Upper lobe of left lung (tissue), 6 donors: ENCODE measurements at regions not wholly inside any gene's neighbourhood (a gene's known extent, or its start where the extent isn't known, plus 50 kb on each side); places are given as distances from the start of the nearest gene placed in this dataset.

Experiments used
- ATAC-seq, 2 donors: fragments of 200-7000 bp; cut with Tn5 transposase; one replicate each; pipeline ENCODE4 v1.9.1; 2022; ENCODE audit warnings: mild to moderate bottlenecking in 2 of 2, moderate library complexity in 2 of 2; ENCODE audit not compliant: low FRiP score in 2 of 2
- DNase-seq, 2 donors: peaks; one replicate each; pipeline ENCODE4 v3.0.0-alpha.2; 2019 to 2020
- H3K27ac ChIP-seq, 4 donors: fragments of 200-600 bp; sonication (generic); one replicate each; pipeline ENCODE4 v1.5.1; 2016 to 2019
- H3K27me3 ChIP-seq, 4 donors: fragments of 200-600 bp; sonication (generic); one replicate each; pipeline ENCODE4 v1.5.1; 2017 to 2019
- H3K36me3 ChIP-seq, 4 donors: fragments of 200-600 bp; sonication (generic); one replicate each; pipeline ENCODE4 v1.5.1; 2016 to 2019
- H3K4me1 ChIP-seq, 4 donors: fragments of 200-600 bp; sonication (generic); one replicate each; pipeline ENCODE4 v1.5.1; 2018 to 2019
- H3K4me3 ChIP-seq, 4 donors: fragments of 200-600 bp; sonication (generic); one replicate each; pipeline ENCODE4 v1.5.1; 2017 to 2019; ENCODE audit warnings: mild to moderate bottlenecking in 2 of 4, moderate library complexity in 1 of 4
- H3K9me3 ChIP-seq, 4 donors: fragments of 200-600 bp; sonication (generic); one replicate each; pipeline ENCODE4 v1.5.1; 2018 to 2019
- EP300 ChIP-seq, 4 donors: sonication (generic); formaldehyde crosslinking; IDR thresholded peaks; one replicate each; pipeline ENCODE4 v1.5.1; 2017; ENCODE audit warnings: antibody characterized with exemption in 4 of 4, control low read depth in 2 of 4
- POLR2A ChIP-seq, 4 donors: fragments of 450-650 bp; IDR thresholded peaks; one replicate each; pipeline ENCODE4 v1.5.1; 2016 to 2017; ENCODE audit warnings: antibody characterized with exemption in 4 of 4, mild to moderate bottlenecking in 2 of 4
- POLR2AphosphoS5 ChIP-seq, 2 donors: sonication (generic); formaldehyde crosslinking; IDR thresholded peaks; one replicate each; pipeline ENCODE4 v1.5.1; 2017; ENCODE audit warnings: antibody characterized with exemption in 2 of 2
- WGBS, 2 donors: methylation state at CpG; one replicate each; pipeline ENCODE4 v1.1.5; 2017 to 2018; 5-methylcytosine and 5-hydroxymethylcytosine counted together
- TF ChIP-seq, protein P1 (sequence below), 6 experiments: fragments of 450-650 bp in 4 of 6; fragments of 200-600 bp in 2 of 6; sonication (generic) in 2 of 6; IDR thresholded peaks; one replicate each; pipeline ENCODE4 v1.5.1; 2016 to 2019; ENCODE audit warnings: antibody characterized with exemption in 6 of 6
- donor health status: DM: no; HTN: no; CAD: no; lungs with moderate emphysema.
- donor health status: DM: no; HTN: yes; CAD: no; lungs with severe emphysema.

DNA sequence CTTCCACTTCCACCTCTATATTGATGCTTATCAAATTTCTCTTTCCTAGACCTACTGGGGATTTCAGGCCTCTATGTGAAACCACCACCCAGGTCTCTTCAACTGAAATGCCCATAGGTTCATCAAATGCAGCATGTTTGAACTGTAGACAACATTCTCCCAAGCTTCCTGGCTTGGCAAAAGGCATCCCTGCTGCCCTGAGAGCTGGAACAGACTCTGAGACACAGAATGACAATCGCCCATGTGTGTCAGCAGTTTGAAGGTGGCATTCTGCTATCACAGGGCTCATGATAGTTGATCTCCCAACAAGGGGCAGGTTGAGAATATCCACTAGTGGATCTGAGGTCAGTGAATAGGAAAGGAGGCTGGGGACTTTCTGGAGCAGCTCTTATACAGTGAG is 200.7 kb downstream of the RPLP1 start:
- no peaks in the 10 kb centered on the region for H3K27me3 ChIP-seq
- no peak overlapping the region for H3K4me3 ChIP-seq
- H3K9me3 ChIP-seq, result no peaks in the 10 kb centered on the region
- no peak for ATAC-seq
- WGBS, 2 donors, result 96% methylated on average over 1 of the region's 1 CpG; no CpG with 5 or more reads in 1 of the 2 donors
- no peak for DNase-seq
- no peak overlapping the region for H3K27ac ChIP-seq
- TF ChIP-seq POLR2AphosphoS5 (IDR thresholded peaks at IDR 0.05), result no peak
- TF ChIP-seq EP300 (IDR thresholded peaks at IDR 0.05), result no peak
- TF ChIP-seq POLR2A (IDR thresholded peaks at IDR 0.05), result no peak
- TF ChIP-seq, protein P1, sequence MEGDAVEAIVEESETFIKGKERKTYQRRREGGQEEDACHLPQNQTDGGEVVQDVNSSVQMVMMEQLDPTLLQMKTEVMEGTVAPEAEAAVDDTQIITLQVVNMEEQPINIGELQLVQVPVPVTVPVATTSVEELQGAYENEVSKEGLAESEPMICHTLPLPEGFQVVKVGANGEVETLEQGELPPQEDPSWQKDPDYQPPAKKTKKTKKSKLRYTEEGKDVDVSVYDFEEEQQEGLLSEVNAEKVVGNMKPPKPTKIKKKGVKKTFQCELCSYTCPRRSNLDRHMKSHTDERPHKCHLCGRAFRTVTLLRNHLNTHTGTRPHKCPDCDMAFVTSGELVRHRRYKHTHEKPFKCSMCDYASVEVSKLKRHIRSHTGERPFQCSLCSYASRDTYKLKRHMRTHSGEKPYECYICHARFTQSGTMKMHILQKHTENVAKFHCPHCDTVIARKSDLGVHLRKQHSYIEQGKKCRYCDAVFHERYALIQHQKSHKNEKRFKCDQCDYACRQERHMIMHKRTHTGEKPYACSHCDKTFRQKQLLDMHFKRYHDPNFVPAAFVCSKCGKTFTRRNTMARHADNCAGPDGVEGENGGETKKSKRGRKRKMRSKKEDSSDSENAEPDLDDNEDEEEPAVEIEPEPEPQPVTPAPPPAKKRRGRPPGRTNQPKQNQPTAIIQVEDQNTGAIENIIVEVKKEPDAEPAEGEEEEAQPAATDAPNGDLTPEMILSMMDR (IDR thresholded peaks at IDR 0.05), result no peak
- H3K36me3 ChIP-seq, result no peaks in the 10 kb centered on the region
- H3K4me1 ChIP-seq, result peaks cover 0 to 6% (median 0%) of the 10 kb centered on the region in 4 donors

DNA sequence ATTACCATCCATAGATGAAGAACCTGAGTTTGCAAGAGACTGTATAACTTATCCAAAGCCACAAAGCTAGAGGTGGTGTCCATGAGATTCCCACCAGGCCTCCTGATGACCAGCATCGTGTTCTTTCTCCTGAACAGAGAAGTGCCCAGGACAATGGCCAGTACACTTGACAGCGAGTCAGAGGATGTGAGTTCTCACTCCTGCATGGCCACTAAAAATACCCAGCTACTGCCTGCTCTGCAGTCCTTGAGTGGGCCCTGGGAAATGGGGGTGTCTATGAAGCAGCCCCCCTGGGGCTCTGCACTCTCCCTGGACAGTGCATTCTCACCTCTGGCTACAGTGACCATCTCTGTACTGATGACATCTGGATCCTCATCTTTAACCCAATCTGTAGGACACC is 201.2 kb downstream of the RPLP1 start:
- DNase-seq, result no peak
- no peaks in the 10 kb centered on the region for H3K9me3 ChIP-seq
- WGBS, 2 donors, result 60 to 90% methylated on average over 1 to 2 of the region's 2 CpGs
- H3K36me3 ChIP-seq, result no peaks in the 10 kb centered on the region
- no peak overlapping the region for H3K27ac ChIP-seq
- no peak overlapping the region for H3K4me3 ChIP-seq
- peaks cover 0 to under 1% (median 0%) of the 10 kb centered on the region in 4 donors for H3K4me1 ChIP-seq
- no peak for ATAC-seq
- no peaks in the 10 kb centered on the region for H3K27me3 ChIP-seq
- TF ChIP-seq POLR2A (IDR thresholded peaks at IDR 0.05) (no peak), EP300 (IDR thresholded peaks at IDR 0.05) (no peak), POLR2AphosphoS5 (IDR thresholded peaks at IDR 0.05) (no peak)
- TF ChIP-seq, protein P1 (IDR thresholded peaks at IDR 0.05), result no peak

DNA sequence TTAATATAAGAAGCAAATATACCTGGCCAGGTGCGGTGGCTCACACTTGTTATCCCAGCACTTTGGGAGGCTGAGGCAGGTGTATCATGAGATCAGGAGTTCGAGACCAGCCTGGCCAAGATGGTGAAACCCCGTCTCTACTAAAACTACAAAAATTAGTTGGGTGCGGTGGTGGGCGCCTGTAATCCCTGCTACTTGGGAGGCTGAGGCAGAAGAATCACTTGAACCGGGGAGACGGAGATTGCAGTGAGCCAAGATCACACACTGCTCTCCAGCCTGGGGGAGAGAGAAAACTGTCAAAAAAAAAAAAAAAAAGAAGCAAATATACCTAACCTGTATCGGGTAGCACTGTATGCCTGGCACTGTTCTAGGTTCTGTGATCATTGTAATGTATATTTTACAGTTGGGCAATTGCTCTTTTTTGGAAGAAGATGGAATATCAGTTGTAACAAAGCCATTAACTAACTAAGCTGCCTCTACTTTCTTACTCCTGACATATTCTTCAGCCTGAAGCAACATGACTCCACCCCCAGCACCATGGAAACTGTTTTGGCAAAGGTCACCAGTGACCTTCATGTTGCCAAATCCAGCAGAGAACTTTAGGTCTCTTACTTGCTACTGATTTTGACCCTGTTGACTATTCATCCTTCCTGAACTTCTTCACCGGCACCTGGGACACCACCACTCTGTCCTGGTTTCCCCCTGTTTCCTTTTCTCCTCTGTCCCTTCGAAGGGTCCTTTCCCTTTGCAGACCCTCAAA is 203.8 kb downstream of the RPLP1 start:
- no peaks in the 10 kb centered on the region for H3K27me3 ChIP-seq
- H3K27ac ChIP-seq, result no peak overlapping the region
- TF ChIP-seq POLR2A (IDR thresholded peaks at IDR 0.05), result no peak
- no peak for TF ChIP-seq EP300 (IDR thresholded peaks at IDR 0.05)
- TF ChIP-seq, protein P1 (IDR thresholded peaks at IDR 0.05), result no peak
- no peak for TF ChIP-seq POLR2AphosphoS5 (IDR thresholded peaks at IDR 0.05)
- no peak for ATAC-seq
- WGBS, 2 donors, result 91 to 93% methylated on average over 10 of the region's 10 CpGs
- DNase-seq, result no peak
- H3K9me3 ChIP-seq, result no peaks in the 10 kb centered on the region
- H3K36me3 ChIP-seq, result no peaks in the 10 kb centered on the region
- no peaks in the 10 kb centered on the region for H3K4me1 ChIP-seq
- H3K4me3 ChIP-seq, result no peak overlapping the region

DNA sequence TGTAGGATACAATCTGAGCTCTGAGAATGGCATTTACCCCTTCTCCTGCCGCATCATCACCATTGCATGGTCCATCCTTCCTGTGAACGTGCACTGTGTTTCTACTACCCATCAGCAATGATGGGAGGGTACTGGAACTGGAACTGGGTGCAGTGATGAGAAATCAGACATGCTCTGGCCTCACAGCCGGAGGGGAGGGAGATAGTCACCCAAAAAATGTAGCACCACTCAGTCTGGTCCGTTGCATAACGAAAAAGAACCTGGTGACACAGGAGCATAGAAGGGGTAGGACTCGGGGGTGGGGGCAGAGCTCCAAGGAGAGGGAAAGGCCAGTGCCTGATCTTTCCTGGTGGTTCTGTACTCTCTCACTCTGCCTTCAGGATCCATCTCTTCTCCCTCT is 205.0 kb downstream of the RPLP1 start:
- Histone ChIP-seq H3K4me1 (no peaks in the 10 kb centered on the region), H3K27me3 (no peaks in the 10 kb centered on the region), H3K36me3 (no peaks in the 10 kb centered on the region), H3K9me3 (no peaks in the 10 kb centered on the region), H3K4me3 (no peak overlapping the region), H3K27ac (no peak overlapping the region)
- DNase-seq, result no peak
- no peak for ATAC-seq
- WGBS, 2 donors, result 94% methylated on average over 6 of the region's 6 CpGs
- no peak for TF ChIP-seq EP300 (IDR thresholded peaks at IDR 0.05)
- TF ChIP-seq POLR2A (IDR thresholded peaks at IDR 0.05), result no peak
- TF ChIP-seq, protein P1 (IDR thresholded peaks at IDR 0.05), result no peak
- no peak for TF ChIP-seq POLR2AphosphoS5 (IDR thresholded peaks at IDR 0.05)

DNA sequence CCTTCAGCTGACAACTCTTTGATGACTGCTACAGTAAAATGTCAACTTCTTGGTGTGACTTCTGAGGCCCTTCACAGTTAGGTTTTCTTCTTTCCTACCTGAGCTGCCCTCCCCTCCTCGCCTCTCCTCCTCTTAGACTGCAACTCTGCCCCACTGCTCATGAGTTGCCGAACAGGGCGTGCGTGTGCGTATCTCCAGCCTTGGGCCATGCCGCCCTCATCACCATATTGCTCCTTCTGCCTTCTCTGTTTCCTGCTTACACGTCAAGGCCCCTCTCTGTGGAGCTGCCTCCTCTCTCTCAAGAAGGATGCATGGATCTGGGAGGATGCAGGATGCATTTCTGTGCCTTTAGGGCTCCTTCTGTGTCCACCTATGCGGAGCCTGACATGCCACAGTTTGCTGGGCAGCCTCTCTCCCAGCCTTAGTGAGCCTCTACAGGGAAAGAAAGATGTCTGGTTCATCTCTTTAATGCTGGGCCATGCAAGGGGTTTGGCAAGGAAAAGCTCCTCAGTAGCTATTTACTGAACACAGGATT is 205.9 kb downstream of the RPLP1 start:
- Histone ChIP-seq H3K4me1 (no peaks in the 10 kb centered on the region), H3K4me3 (no peak overlapping the region), H3K9me3 (no peaks in the 10 kb centered on the region), H3K27ac (no peak overlapping the region), H3K27me3 (no peaks in the 10 kb centered on the region), H3K36me3 (no peaks in the 10 kb centered on the region)
- DNase-seq (no peak), ATAC-seq (no peak)
- WGBS, 2 donors, result 87 to 89% methylated on average over 8 of the region's 8 CpGs
- TF ChIP-seq POLR2A (IDR thresholded peaks at IDR 0.05) (no peak), POLR2AphosphoS5 (IDR thresholded peaks at IDR 0.05) (no peak), EP300 (IDR thresholded peaks at IDR 0.05) (no peak)
- TF ChIP-seq, protein P1 (IDR thresholded peaks at IDR 0.05), result no peak
